Endodermal cell (in vitro differentiated cells): ENCODE measurements at regions not wholly inside any gene's neighbourhood (a gene's known extent, or its start where the extent isn't known, plus 50 kb on each side); places are given as distances from the start of the nearest gene placed in this dataset.

ENCODE experiments used
- DNase-seq: peaks from one replicate; pipeline ENCODE4 v3.0.0-alpha.2; 2017
- H3K27ac ChIP-seq: 2 replicates; pipeline ENCODE4 v1.5.1; 2013; ENCODE audit warnings: mild to moderate bottlenecking, low read depth, low read length, moderate library complexity
- H3K27me3 ChIP-seq: 2 replicates; pipeline ENCODE4 v1.6.1; 2013; ENCODE audit warnings: mild to moderate bottlenecking, low read length, moderate library complexity; ENCODE audit not compliant: insufficient read depth, control insufficient read depth, poor library complexity, severe bottlenecking
- H3K36me3 ChIP-seq: 2 replicates; pipeline ENCODE4 v1.7.0; 2013; ENCODE audit warnings: mild to moderate bottlenecking, low read length, moderate library complexity; ENCODE audit not compliant: control insufficient read depth, insufficient read depth
- H3K4me1 ChIP-seq: one replicate; pipeline ENCODE4 v1.7.0; 2013; ENCODE audit warnings: low read length; ENCODE audit not compliant: control insufficient read depth, insufficient read depth
- H3K4me3 ChIP-seq: 2 replicates; pipeline ENCODE4 v1.5.1; 2013; ENCODE audit warnings: mild to moderate bottlenecking, low read length, moderate library complexity
- H3K9ac ChIP-seq: 2 replicates; pipeline ENCODE4 v1.6.1; 2013; ENCODE audit warnings: mild to moderate bottlenecking, low read length, moderate library complexity; ENCODE audit not compliant: poor library complexity, severe bottlenecking; ENCODE audit errors: extremely low read depth
- H3K9me3 ChIP-seq: 2 replicates; pipeline ENCODE4 v1.6.1; 2013; ENCODE audit warnings: mild to moderate bottlenecking, low read length, moderate library complexity; ENCODE audit not compliant: control insufficient read depth
- H3K27ac Mint-ChIP-seq: 2 replicates; pipeline ENCODE4 v1.8.0; 2020; ENCODE audit warnings: mixed read lengths
- H3K27me3 Mint-ChIP-seq: 2 replicates; pipeline ENCODE4 v1.8.0; 2021; ENCODE audit warnings: mild to moderate bottlenecking, mixed read lengths; ENCODE audit not compliant: insufficient read depth
- H3K36me3 Mint-ChIP-seq: 2 replicates; pipeline ENCODE4 v1.8.0; 2020; ENCODE audit warnings: low read depth, mixed read lengths
- H3K4me1 Mint-ChIP-seq: 2 replicates; pipeline ENCODE4 v1.8.0; 2020; ENCODE audit warnings: mixed read lengths
- H3K4me3 Mint-ChIP-seq: 2 replicates; pipeline ENCODE4 v1.8.0; 2020; ENCODE audit warnings: mild to moderate bottlenecking, moderate library complexity, mixed read lengths
- H3K9me3 Mint-ChIP-seq: 2 replicates; pipeline ENCODE4 v1.8.0; 2020; ENCODE audit warnings: mild to moderate bottlenecking, mixed read lengths
- CTCF ChIP-seq: fragments of 200-600 bp; sonication (generic); conservative IDR thresholded peaks from 2 replicates; pipeline ENCODE4 v1.5.0; 2021; ENCODE audit warnings: antibody characterized with exemption, mild to moderate bottlenecking
- WGBS, 2 experiments: methylation state at CpG; one replicate each; pipeline versions ENCODE4 v1.1.5 to v1.1.7; 2013; ENCODE audit warnings: missing lambda C conversion rate in 2 of 2, mixed read lengths in 1 of 2; ENCODE audit not compliant: insufficient coverage in 1 of 2, insufficient read length in 1 of 2; 5-methylcytosine and 5-hydroxymethylcytosine counted together

DNA sequence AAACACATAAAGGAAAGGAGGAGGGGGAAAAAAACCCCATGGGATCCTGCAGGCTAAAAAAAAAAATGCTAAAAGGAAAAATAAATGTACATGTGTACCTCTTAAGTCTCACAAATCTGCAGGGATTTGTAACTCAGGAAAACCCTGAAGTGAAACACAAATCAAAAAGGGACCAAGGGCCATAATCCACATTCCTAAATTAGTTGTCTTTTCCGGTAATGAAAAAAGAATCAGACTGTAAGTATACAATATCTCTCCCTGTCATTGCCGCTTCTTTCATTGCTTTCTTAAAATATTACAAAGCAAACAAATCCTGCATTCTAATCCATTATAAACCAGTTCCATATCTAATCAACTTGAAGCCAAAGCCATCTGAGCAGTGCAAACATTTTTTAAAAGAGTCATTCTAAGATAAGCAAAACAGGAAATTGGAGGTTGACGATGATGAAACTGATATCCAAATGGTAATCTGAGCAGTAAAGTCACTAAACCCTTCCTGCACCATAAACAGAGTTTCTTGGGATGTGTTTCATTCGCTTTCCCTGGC is 58.7 kb upstream of the SIM2 start:
- no peaks in the 10 kb centered on the region for H3K27me3 ChIP-seq
- no peak for TF ChIP-seq CTCF
- no peak overlapping the region for H3K27ac ChIP-seq
- H3K9me3 Mint-ChIP-seq = no peaks in the 10 kb centered on the region
- H3K36me3 ChIP-seq = no peaks in the 10 kb centered on the region
- H3K9ac ChIP-seq = no peak overlapping the region
- no peak overlapping the region for H3K27ac Mint-ChIP-seq
- no peaks in the 10 kb centered on the region for H3K36me3 Mint-ChIP-seq
- H3K9me3 ChIP-seq = no peaks in the 10 kb centered on the region
- 70 to 72% methylated on average over 4 of the region's 4 CpGs for WGBS, 2 experiments
- H3K4me3 ChIP-seq = no peak overlapping the region
- no peaks in the 10 kb centered on the region for H3K4me1 ChIP-seq
- DNase-seq = no peak
- H3K27me3 Mint-ChIP-seq = peaks cover 2% of the 10 kb centered on the region
- no peak overlapping the region for H3K4me3 Mint-ChIP-seq
- H3K4me1 Mint-ChIP-seq = peaks cover 7% of the 10 kb centered on the region

- H3K36me3 Mint-ChIP-seq = no peaks in the 10 kb centered on the region
- Histone ChIP-seq H3K27ac (no peak overlapping the region), H3K9me3 (peaks cover under 1% of the 10 kb centered on the region), H3K4me3 (no peak overlapping the region), H3K9ac (no peak overlapping the region), H3K27me3 (no peaks in the 10 kb centered on the region), H3K36me3 (no peaks in the 10 kb centered on the region), H3K4me1 (no peaks in the 10 kb centered on the region)
- no peak overlapping the region for H3K27ac Mint-ChIP-seq
- H3K9me3 Mint-ChIP-seq = no peaks in the 10 kb centered on the region
- 80 to 90% methylated on average over 11 to 15 of the region's 15 CpGs for WGBS, 2 experiments
- TF ChIP-seq CTCF = peak; percentile 54
- no peak overlapping the region for H3K4me3 Mint-ChIP-seq
- DNase-seq = peak; percentile 55
- peaks cover 7% of the 10 kb centered on the region for H3K4me1 Mint-ChIP-seq
- peaks cover 2% of the 10 kb centered on the region for H3K27me3 Mint-ChIP-seq
Measured at GRCh38 chr21:36640721-36641244, 58.1 kb upstream of the SIM2 start.

DNA sequence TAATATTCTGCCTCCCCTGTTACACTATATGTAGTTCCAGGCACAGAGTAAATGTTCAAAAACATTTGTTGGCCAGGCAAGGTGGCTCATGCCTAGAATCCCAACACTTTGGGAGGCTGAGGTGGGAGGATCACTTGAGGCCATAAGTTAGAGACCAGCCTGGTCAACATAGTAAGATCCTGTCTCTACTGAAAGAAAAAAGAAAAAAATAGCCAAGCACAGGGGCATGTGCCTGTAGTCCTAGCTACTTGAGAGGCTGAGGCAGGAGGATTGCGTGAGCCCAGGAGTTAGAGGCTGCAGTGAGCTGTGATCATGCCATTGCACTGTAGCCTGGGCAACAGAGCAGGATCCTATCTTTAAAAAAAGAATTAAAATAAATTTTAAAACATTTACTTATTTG is 57.6 kb upstream of the SIM2 start:
- TF ChIP-seq CTCF = no peak
- DNase-seq = no peak
- Mint-ChIP-seq H3K9me3 (no peaks in the 10 kb centered on the region), H3K4me1 (peaks cover 7% of the 10 kb centered on the region), H3K27me3 (peaks cover 2% of the 10 kb centered on the region), H3K27ac (no peak overlapping the region), H3K4me3 (no peak overlapping the region), H3K36me3 (no peaks in the 10 kb centered on the region)
- peaks cover 5% of the 10 kb centered on the region for H3K9me3 ChIP-seq
- 83 to 96% methylated on average over 1 of the region's 1 CpG for WGBS, 2 experiments
- no peak overlapping the region for H3K9ac ChIP-seq
- H3K27ac ChIP-seq = no peak overlapping the region
- no peak overlapping the region for H3K4me3 ChIP-seq
- no peaks in the 10 kb centered on the region for H3K27me3 ChIP-seq
- no peaks in the 10 kb centered on the region for H3K36me3 ChIP-seq
- no peaks in the 10 kb centered on the region for H3K4me1 ChIP-seq
